OCI-M1 (cell line): ENCODE measurements at regions not wholly inside any gene's neighbourhood (a gene's known extent, or its start where the extent isn't known, plus 50 kb on each side); places are given as distances from the start of the nearest gene placed in this dataset.
"Not testable (repeated sequence)": the region's sequence is repeated elsewhere in the genome, so short reads cannot be mapped to it uniquely, and the experiment has no call there.

Source experiments
- DNase-seq: peaks from one replicate; lab custom pipeline; 2025; lab: John Stamatoyannopoulos, UW

GRCh38 chr4:23533859-23534258 lies 356.0 kb downstream of the PPARGC1A start:
- DNase-seq, result no peak

- no peak for DNase-seq
Observed at GRCh38 chr4:23516716-23517115, 373.1 kb downstream of the PPARGC1A start.

- no peak for DNase-seq
Observed at GRCh38 chr4:23504083-23504482, 385.8 kb downstream of the PPARGC1A start.

GRCh38 chr4:23500894-23501449 lies 388.9 kb downstream of the PPARGC1A start:
- DNase-seq, result no peak

GRCh38 chr4:23485801-23486200 lies 404.0 kb downstream of the PPARGC1A start:
- peak; percentile 40 for DNase-seq

GRCh38 chr4:23484689-23485088 lies 405.2 kb downstream of the PPARGC1A start:
- no peak for DNase-seq

- no peak for DNase-seq
Observed at GRCh38 chr4:23483320-23483960, 406.4 kb downstream of the PPARGC1A start.

GRCh38 chr4:23481566-23481965 lies 408.3 kb downstream of the PPARGC1A start:
- DNase-seq, result no peak

- DNase-seq, result no peak
Observed at GRCh38 chr4:23477905-23478304, 411.9 kb downstream of the PPARGC1A start.

GRCh38 chr4:23476515-23477090 lies 413.2 kb downstream of the PPARGC1A start:
- no peak for DNase-seq

- no peak for DNase-seq
Observed at GRCh38 chr4:23463071-23463470, 426.8 kb downstream of the PPARGC1A start.

GRCh38 chr4:23458054-23458453 lies 431.8 kb downstream of the PPARGC1A start:
- no peak for DNase-seq

- DNase-seq, result no peak
Observed at GRCh38 chr4:23456864-23457263, 433.0 kb downstream of the PPARGC1A start.

GRCh38 chr4:23455456-23456158 lies 434.2 kb downstream of the PPARGC1A start:
- DNase-seq, result no peak

- DNase-seq, result no peak
Observed at GRCh38 chr4:23441530-23442069, 448.2 kb downstream of the PPARGC1A start.

GRCh38 chr4:23438764-23439163 lies 451.1 kb downstream of the PPARGC1A start:
- no peak for DNase-seq

- DNase-seq, result no peak
Observed at GRCh38 chr4:23429497-23429896, 460.4 kb downstream of the PPARGC1A start.

- no peak for DNase-seq
Observed at GRCh38 chr4:23425570-23425969, 464.3 kb downstream of the PPARGC1A start.

- no peak for DNase-seq
Observed at GRCh38 chr4:23423540-23423939, 466.3 kb downstream of the PPARGC1A start.

- DNase-seq, result no peak
Observed at GRCh38 chr4:23422878-23423277, 467.0 kb downstream of the PPARGC1A start.

GRCh38 chr4:23413631-23414030 lies 476.2 kb downstream of the PPARGC1A start:
- no peak for DNase-seq

- DNase-seq, result no peak
Observed at GRCh38 chr4:23412701-23413100, 477.1 kb downstream of the PPARGC1A start.

- DNase-seq, result not testable (repeated sequence)
Observed at GRCh38 chr4:23408913-23409312, 480.9 kb downstream of the PPARGC1A start.
